ENCODE measurements at regions not wholly inside any gene's neighbourhood (a gene's known extent, or its start where the extent isn't known, plus 50 kb on each side); places are given as distances from the start of the nearest gene placed in this dataset.
"Not testable (repeated sequence)": the region's sequence is repeated elsewhere in the genome, so short reads cannot be mapped to it uniquely, and the experiment has no call there.

GRCh38 chr10:44112280-44112679 is 272.6 kb downstream of the CXCL12 start:
- not testable (repeated sequence) for TF ChIP-seq CTCF, POLR2A (IDR thresholded peaks at IDR 0.05)
